GM12892 (cell line): ENCODE measurements at regions not wholly inside any gene's neighbourhood (a gene's known extent, or its start where the extent isn't known, plus 50 kb on each side); places are given as distances from the start of the nearest gene placed in this dataset.

ENCODE experiments used
- POLR2A ChIP-seq: IDR thresholded peaks from 2 replicates; pipeline ENCODE4 v1.6.1; 2011; ENCODE audit warnings: low read depth, low read length, control low read depth
- POLR2AphosphoS5 ChIP-seq: IDR thresholded peaks from 2 replicates; pipeline ENCODE4 v1.6.1; 2011; ENCODE audit warnings: low read depth, low read length, control low read depth

- TF ChIP-seq POLR2AphosphoS5 = no peak
- TF ChIP-seq POLR2A = no peak
Measured at GRCh38 chr11:104610635-104611034, 287.6 kb downstream of the CASP12 start.
